HG02852 (cell line): ENCODE measurements at regions not wholly inside any gene's neighbourhood (a gene's known extent, or its start where the extent isn't known, plus 50 kb on each side); places are given as distances from the start of the nearest gene placed in this dataset.

Experiments used
- ATAC-seq: cut with Tn5 transposase; IDR thresholded peaks from one replicate; pipeline ENCODE4 v1.9.1; 2021; ENCODE audit warnings: mild to moderate bottlenecking, moderate library complexity; ENCODE audit not compliant: unreplicated experiment

DNA sequence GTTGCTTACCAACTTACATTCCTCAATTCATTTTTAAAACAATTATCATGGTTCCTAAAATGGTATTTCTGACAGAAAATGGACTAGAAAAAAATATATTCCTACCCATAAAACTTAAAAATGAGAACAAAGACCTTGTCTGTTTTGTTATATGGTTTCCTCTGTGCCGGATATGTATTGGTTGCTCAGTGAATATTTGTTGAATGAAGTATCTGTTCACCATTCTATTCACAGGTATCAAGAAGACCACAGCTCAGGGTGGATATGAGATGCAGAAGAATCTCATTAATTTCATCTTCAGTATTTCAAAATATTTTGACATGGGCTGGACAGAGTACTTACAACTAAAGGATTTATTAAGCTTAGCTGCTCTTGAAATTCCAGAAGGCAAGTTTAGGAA is 58.1 kb downstream of the TUSC7 start:
- no peak for ATAC-seq

DNA sequence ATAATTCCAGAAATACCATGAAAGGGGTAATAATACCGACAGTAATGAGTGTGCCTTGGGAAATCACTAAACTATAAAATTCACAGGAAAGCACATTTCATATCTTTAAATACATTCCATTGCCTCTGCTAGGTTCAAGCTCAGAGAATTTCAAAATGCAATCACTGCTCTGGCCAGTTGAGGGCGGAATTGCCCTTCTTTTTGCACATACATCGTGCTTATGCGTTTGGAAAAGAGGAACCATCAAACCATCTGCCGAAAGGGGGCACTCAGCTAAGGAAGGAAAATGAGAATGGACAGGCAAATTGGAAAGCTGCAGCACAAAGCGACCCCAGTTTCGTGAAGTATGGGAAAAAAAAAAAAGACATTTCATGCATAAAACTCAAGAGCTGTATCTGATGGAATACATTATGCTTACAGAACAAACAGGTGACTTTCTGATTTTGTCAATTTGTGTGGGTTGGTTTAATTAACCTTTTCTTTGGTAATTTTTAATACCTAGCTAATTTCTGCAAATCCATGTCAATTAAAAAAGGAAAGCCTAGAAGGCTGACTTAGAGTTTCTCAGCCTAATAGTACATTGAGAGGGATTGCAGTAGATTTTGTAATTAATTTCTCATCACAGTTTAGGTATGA is 61.4 kb downstream of the TUSC7 start:
- ATAC-seq: peak; percentile 99

DNA sequence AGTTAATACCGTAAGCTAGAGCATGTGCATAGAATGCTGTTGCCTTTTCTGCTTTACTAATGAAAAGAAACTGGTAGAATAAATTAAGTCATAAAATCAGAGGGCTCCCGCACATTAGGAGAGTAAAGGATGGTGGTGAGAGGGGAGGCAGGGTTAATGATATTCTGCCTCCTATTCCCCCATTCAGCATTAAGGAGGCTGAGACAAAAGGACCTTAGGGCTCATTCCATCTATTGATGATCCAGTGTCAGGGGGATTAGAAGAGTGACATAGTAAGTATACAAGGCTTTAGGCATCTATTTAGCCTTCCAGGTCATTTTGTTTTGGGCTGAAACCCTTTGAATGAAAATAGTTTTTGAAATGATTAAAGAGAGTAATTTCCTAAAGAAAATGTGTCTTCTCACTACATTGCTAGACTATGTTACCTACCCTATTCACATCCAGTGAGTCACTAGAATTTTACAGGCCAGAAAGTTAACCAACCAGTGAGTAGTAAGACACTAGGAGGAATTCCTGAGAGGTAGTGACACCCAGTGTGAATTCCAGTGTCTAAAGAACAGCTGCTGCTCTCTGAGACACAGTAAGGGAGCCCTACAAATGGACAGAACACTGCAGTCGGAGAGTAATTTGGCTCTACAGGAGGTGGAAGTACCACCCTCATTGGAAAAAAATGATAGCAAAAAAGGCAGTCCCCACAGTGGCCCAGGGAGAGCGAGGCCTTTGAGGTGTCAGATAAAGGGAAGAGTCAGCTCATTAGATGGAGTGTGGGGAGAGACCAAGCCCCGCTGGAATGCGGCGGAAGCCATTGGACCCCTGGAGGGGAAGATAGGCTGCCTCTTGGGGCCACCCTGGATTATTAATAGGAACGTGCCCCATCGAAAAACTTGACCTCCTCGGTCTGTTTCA is 67.6 kb downstream of the TUSC7 start:
- ATAC-seq: no peak

DNA sequence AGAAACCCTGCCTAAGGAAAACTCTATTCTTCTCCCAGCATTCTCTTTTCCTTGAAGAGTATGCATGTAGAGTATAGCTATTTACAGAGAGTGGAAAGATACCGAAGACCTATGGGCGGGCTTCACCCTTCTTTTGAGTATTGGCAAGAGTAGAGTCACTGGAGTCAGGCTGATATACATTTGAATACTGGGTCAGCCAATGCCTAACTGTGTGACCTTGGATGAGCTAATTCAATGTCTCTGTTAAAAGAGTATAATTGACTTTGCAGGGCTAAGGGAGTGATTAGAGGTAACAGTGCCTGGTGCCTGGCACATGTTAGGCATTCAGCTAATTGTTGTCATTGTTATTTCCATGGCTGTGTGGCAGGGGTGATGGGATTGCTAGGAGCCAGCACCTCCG is 75.6 kb downstream of the TUSC7 start:
- ATAC-seq: no peak

DNA sequence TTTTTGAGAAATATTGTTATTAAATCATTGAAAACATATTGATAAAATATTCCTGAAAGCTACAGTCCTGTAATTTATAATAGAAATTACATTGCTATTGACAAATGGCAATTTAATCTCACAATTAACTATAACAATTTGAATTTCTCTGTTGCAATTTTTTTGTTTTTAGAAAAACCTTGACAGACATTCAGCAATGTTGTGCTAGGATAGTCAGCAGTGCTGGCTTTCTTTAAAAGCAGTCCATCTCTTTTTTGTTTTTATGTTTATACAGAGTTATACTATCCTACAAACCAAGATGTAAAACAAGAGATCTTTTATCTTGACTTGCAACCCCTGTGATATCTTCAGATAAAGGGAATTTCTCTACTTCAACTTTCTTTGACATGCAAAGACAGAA is 93.1 kb downstream of the TUSC7 start:
- no peak for ATAC-seq

DNA sequence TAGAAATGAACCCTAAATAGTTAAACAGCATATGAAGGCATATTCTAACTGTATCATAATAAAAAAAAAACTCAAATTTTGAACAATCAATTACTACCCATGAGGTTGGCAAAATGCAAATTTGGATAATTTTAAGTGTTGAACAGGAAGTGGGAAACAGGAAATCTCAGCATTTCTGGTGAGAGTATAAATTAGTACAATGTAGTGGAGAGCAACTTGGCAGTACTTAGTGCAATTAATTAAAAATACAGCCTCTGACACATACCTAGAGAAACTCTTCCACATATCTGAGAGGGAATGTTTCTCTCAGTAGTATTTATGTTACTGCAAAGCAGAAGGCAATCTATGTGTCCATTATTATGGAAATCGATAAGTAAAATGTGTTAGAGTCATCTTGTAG is 96.8 kb downstream of the TUSC7 start:
- ATAC-seq: no peak

DNA sequence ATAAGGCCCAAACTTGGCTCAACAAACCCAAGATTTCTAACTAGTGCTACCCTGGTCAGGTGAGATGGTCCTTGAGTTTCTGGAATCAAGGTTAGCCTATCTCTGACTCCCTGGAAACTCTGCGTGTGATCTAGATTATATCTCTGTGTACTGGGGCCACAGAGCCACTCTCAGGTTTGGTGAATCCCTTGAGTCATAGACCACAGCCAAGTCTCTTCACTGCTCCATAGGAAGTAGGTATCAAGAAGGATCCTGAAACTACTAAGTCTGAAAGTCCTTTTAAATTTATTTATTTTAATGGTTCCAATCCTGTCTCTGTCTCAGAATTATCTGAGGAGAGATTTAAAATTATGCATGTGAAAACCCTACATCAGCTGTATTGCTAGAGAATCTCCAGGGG is 99.1 kb downstream of the TUSC7 start:
- no peak for ATAC-seq

DNA sequence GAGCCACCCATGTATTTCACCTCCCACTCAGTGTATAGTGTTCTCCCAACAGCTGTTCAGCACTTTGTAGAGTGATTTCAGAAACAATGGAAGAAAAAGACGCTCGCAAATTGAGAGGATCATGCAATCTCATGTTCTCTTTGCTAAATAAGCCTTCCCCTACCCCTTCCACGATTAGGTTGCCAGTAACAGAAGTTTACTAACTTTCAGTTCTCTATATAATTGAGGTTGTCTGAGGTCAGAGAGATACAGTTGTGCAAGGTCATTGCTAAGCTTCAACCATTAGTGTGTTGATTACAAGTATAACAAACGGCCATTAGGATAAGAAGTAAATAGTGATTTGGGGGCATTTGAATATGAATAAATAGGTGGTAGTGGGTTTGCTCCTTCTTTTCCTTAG is 99.6 kb downstream of the TUSC7 start:
- no peak for ATAC-seq

DNA sequence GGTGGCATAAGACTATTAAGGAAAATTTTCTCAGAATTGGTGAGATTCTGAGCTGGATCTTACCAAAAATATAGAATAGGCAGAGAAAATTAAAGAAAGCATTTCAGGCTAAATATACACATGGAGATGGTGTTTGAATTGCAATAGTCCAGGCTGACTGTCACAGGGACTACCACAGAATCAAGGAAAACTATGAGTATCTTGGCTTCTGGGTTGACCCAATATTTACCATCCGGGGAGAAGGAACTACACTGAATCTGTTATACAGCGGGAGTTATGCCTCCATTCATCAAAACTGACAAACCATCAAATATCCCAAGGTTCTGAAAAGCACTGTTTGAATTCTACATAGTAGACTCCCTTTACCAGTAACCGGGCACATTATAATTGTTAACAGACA is 102.2 kb downstream of the TUSC7 start:
- no peak for ATAC-seq

DNA sequence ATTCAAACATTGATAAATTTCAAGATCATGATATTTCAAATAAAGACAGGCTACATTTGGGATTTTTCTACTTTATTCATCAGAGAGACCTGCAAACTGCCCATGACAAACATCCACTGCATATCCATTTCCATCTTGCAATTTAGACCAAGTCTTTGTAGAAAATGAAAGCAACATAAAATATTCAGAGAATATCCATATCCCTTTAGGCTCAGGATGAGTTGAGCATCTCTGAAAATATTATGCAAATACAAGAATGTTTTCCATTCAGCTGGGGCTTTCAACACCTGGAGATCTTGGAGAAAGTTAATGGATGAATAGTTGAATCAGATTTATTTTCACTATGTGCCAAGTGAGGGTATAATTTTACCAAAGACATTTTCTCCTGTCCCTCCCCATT is 103.4 kb downstream of the TUSC7 start:
- no peak for ATAC-seq

DNA sequence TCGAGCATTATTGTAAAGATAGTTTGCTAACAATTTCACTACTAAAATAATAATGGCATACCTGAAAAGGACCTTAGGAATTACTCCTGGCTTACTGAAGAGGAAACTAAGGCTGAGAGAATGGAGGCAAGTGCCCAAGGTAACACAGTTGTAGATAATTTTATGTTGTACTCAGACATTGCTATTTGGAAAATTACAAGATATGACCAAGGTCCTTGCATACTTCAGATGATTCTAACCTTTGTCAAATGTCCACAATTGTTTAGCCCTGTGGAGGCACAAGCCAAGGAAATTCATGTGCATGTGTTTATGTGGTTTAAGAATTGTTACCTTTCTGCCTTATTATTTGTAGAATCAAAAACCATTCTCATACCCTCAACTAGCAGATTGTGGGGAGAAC is 105.7 kb downstream of the TUSC7 start:
- ATAC-seq: no peak

DNA sequence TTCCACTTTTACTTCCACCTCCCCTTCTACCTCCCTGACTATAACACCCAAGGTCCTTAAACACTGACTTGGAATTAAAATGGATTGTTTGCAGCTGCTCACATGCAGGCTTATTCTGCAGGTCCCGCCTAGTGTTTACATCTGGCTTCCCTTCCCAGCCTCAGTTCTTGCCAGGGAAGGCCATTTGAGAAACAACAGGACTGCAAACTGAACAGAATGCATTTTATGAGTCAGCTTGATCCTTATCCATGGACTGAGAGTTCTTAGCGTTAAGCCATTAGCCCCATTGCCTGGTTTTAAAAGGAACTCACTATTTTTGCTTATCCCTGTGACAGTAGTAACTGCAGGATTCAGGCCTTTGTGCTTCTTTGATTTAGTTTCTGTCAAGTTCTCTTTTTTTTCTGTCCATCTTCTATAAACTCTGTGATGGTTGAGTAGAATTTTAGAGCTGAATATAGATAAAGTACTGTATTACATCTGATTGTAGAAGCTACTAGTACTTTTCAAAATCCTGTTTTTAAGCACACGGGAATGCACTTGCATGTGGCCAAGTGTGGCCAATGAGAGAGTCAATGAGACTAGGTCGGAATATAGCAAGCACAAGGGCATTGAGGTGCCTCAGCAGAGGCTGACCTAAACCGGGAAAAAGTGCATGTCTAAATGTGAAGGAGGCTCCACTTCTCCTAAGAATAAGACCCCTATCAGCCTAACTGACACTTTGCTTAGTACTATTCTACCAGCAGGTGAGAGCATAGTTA is 106.4 kb downstream of the TUSC7 start:
- ATAC-seq: no peak

DNA sequence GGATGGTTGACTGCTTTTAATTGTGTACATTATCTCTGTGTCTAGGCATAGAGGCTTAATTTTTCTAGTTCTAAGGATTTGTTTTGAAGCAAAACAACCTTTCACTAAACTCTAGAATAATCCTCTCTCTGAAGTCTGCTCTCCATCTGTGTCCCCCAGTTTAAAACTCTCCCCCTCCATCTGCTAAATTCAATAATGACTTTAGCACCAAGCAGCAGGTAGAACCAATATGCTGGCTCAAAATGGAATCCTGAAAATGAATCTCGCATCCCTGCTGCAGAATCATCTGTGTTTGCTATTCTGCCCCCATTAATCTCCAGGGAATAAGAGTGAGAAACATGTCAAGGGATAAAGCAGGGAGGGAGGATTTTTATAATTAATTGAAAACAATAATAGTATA is 111.8 kb downstream of the TUSC7 start:
- no peak for ATAC-seq

DNA sequence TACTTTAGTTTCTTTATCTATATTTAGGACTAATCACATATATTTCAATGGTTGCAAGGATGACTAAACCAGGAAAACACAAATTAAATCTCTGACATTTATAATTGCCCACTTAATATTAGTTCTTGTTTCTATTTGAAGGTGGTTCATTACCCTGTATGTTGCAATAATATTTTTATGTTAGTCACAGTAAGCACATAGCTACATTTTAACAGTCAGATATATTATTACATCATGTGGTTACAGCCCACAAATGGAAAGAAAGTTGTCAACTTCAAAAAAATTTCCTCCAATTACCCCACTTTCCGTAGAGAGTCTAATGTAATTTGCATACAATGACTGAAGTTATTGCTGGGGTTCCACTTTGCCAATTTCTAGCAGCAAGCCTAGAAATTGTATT is 114.6 kb downstream of the TUSC7 start:
- ATAC-seq: no peak

DNA sequence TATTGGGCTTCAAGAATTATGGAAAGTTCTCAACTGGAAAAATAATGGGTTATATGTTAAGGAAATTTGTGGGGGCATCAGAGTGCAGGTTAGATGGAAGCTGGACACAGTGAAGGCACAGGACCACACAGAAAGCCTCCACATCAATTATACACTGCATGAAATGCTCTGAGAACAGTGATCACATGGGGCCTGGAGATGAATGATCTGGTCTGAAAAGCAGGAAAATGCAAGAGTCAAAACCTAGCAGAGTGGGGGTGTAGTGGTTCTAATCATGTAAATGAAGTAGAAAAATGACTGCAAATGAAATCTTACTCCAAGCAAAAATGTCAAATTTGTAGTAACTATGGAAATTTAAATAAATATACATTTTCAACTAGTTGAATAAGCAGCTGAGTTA is 123.6 kb downstream of the TUSC7 start:
- no peak for ATAC-seq

DNA sequence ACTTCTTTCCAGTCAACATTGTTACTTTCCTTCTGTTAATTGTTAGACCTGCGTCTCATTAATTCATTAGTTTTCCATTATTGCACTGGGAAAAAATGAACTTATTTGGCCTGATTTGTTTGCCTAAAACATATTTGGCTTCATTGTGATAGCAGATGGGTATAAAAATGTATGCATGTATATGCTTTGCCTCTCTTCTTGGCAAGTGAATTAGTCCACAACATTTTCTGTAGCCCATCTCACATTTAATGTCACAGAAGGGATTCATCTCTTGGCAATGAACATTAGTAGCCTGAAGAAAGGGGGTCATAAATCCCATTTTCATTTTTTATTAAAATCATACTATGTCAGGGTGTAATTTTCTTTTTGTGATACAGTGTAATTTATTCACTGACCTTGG is 125.2 kb downstream of the TUSC7 start:
- no peak for ATAC-seq

DNA sequence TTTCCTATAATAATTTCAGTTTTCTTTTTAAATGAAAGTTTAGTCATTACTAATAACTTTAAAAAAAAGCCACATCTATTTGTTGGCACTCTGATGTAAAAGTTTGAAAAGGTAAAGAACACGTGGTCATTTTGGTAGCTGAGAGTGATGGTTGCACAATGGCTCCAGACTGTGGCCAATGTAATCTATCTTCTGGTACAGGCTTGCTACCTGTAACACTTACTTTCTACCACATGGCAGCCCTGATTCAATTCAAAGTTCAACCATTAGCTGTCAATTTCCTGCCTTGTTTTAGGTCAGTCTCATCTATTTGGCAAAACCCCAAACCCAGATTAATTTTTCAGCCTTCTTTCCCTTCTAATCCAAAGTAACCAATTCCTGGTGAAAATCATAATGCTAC is 126.1 kb downstream of the TUSC7 start:
- no peak for ATAC-seq

DNA sequence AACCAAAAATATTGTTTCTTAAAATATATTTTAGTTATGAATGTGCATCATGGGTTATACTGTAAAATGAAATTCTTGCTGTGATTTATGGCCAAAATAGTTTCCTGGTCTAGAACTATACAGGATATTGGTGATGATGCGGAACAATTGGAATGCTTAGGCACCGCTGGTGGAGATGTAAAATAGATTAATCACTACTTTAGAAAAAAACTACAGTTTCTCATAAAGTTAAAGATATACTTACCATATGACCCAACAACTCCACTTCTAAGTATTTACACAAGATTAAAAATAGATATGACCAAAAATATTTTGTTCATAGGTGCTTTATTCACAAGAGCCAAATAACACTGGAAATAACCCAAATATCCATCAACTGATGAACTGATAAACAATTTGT is 126.7 kb downstream of the TUSC7 start:
- no peak for ATAC-seq

DNA sequence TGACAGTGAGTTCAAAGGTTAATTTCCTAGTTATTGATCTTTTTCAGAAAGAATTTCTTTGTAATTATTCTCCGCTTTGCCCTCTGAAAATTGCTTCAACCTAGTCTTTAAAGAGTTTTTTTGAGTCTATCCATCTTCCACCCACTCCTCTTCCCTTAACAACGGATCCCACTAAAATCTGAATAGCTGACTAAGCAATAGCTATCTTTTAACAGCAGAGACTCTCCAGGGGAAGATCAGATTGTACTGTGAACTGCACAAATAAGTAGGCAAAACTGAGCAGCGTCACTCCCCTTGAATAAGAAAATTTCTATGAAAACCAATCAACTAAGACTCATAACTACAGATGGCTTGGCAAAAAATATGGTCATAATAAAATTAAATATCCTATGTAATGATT is 127.9 kb downstream of the TUSC7 start:
- ATAC-seq: no peak

DNA sequence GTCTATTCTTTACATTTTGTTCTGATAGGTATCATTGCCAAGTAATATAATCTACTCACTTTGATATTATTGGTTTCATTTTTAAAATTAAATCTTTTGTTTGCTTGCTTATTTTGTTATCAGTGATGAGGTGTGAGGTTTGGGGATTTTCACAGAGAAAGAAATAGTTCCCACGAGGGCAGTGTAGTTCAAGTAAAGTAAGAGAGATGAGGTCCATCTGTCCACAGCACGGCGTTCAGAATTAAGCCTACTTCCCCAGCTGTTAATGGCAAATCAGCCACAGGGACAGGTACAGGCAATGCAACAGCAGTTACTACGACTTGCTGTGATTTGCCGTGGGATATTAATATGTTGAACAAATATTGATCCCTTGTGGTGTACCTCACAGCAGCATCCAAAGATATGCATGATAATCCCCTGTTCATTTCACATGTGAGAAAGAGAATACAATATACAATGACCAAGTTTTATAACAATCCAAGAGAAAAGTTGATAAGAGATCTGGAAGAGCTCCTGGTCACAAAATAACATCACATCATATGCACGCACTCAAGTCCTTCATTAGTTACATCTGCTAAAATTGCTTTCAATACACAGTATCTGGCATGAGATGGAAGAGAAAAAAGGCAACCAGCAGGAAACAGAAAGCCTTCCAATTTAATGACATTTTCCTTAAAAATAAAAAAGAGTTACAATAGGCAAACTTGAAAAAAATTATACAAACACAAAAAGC is 131.6 kb downstream of the TUSC7 start:
- no peak for ATAC-seq

DNA sequence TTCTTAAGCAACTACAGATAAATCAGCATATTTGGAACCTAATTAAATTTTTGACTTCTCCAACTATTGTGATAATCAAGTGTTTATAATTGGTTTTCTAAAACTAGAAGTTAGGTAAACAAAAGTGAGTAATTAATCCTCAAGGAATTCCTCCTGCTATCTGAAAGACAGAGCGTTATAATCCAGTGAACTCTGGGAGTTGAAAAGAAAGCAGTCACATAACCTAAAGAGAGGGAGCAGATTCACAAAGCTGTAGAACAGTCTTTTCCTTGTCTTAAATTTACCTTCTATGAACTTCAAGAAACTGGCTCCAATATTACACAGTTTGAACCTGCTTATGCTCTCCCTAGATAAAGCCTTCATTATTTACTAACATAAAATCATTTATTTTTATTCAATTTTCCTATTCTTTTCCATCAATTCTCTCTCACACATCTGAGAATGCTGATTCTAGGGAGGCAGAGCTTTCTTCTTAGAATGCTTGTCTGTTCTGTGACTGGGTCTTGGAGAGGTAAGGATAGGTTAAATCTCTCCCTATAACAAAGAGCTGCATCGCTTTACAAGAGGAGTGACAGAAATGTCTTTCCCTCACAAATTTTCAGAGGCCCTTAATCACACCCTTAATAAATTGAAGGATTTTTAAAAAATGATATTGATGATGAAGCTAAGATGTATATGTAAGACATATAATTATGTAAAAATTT is 132.8 kb downstream of the TUSC7 start:
- ATAC-seq: no peak
